ENCODE measurements at regions not wholly inside any gene's neighbourhood (a gene's known extent, or its start where the extent isn't known, plus 50 kb on each side); places are given as distances from the start of the nearest gene placed in this dataset.

DNA sequence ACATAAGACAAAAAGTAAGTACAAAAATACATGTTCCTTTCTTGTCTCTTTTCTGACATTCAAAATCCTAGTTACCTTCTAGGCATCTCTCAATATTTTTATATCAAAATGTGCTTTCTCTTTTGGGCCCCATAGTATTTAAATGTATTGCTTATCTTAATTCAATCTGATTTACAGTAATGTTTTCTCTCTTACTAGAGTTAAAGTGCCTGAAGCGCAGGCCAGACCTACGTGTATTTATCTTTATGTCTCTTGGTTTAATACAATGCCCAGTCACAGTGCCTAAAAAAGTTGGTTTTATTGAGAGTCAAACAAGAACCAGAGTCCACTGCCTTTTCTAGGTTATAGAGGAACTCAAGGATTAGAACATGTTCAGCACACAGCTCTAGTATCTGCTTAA is 64.3 kb downstream of the FANCF start:
- TF ChIP-seq CTCF (conservative IDR thresholded peaks at IDR 0.05; ENCODE audit: low read length) (no peak), EZH2phosphoT487 (IDR thresholded peaks at IDR 0.05; ENCODE audit: borderline replicate concordance, low read depth, low read length) (no peak)
